Pancreas (tissue), 10 donors: ENCODE measurements at regions not wholly inside any gene's neighbourhood (a gene's known extent, or its start where the extent isn't known, plus 50 kb on each side); places are given as distances from the start of the nearest gene placed in this dataset.

Experiments
- ATAC-seq, 4 donors: fragments of 200-7000 bp; cut with Tn5 transposase; one replicate each; pipeline versions ENCODE4 v1.8.0 to v1.9.1; 2020; ENCODE audit warnings: mild to moderate bottlenecking in 4 of 4, moderate library complexity in 4 of 4
- DNase-seq, 6 donors: peaks; one replicate each; pipeline ENCODE4 v3.0.0-alpha.2; 2020
- FAIRE-seq: peaks from 2 replicates; lab custom pipeline; 2012; peaks lifted over from hg19 to GRCh38; lab: Jason Lieb, UNC
- H3K27ac ChIP-seq, 4 donors: fragments of 200-600 bp; sonication (generic); 1 replicate in 3 of 4; 2 replicates in 1 of 4; pipeline versions ENCODE4 v1.5.0 to v1.8.0; 2020
- H3K27me3 ChIP-seq, 4 donors: fragments of 200-600 bp; one replicate each; pipeline ENCODE4 v1.8.0; 2021
- H3K36me3 ChIP-seq, 3 donors: fragments of 200-600 bp; sonication (generic) in 1 of 3; one replicate each; pipeline versions ENCODE4 v1.5.0 to v1.8.0; 2020 to 2021
- H3K4me1 ChIP-seq, 3 donors: fragments of 200-600 bp; one replicate each; pipeline ENCODE4 v1.8.0; 2021
- H3K4me3 ChIP-seq, 4 donors: fragments of 200-600 bp; sonication (generic) in 2 of 4; one replicate each; pipeline versions ENCODE4 v1.5.0 to v1.8.0; 2020 to 2021
- H3K9me3 ChIP-seq, 4 donors: fragments of 200-600 bp; one replicate each; pipeline ENCODE4 v1.8.0; 2021
- CTCF ChIP-seq, 4 donors: fragments of 200-600 bp; sonication (generic) in 3 of 4; IDR thresholded peaks; one replicate each; pipeline versions ENCODE4 v1.5.0 to v1.8.0; 2021; ENCODE audit warnings: antibody characterized with exemption in 4 of 4
- WGBS, 2 donors: extraction: QIAGEN DNeasy Blood & Tissue Kit; methylation state at CpG; one replicate each; pipeline ENCODE4 v1.1.7; 2013; 5-methylcytosine and 5-hydroxymethylcytosine counted together
- intact Hi-C, 3 donors: fragments of 100-400 bp; cut with DNase I; formaldehyde crosslinking; loops; one replicate each; pipeline versions ENCODE4 v1.11.1 to v1.14.2; 2022
- donor health status: healthy with polysubstance abuse.
- donor health status: DM: no; HTN: no; CAD: no; lungs with moderate emphysema.
- donor health status: DM: no; HTN: no; CAD: no.
- donor health status: control.
- donor health status: control.
- donor health status: Bipolar disorder and iron deficiency.
- donor health status: DM: yes; HTN: yes; CAD: no.
- donor health status: DM: no; HTN: no; CAD: no.
- donor health status: DM: no; HTN: no; CAD: no.
- donor health status: DM: yes; HTN: yes; CAD: no.

DNA sequence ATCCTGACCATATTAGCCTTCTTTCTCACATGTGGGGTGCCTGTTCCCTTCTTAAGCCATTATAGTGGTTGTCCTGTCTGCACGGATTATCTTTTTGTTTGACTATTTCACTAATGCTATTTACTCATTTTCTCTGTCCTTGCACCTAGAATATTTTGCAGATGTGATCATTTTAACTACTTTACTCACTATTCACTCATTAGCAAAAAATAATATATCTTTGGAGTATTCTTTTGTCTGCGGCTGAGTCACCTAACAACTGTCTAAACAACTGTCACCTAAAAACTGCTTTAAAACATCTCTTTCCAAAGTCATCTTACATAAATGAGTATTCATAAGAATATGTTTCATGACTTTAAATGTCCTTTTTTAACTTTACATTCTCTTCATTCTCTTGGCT lies 87.4 kb downstream of the KCNJ2 start:
- DNase-seq: no peak
- intact Hi-C loops: no loop called here
- TF ChIP-seq CTCF (IDR thresholded peaks at IDR 0.05): no peak
- H3K27me3 ChIP-seq: peaks cover 0 to 6% (median 0%) of the 10 kb centered on the region in 4 donors
- WGBS, 2 donors: 70 to 76% methylated on average over 2 of the region's 2 CpGs
- FAIRE-seq: no peak
- no peak overlapping the region for H3K4me3 ChIP-seq
- no peaks in the 10 kb centered on the region for H3K36me3 ChIP-seq
- no peak overlapping the region for H3K27ac ChIP-seq
- ATAC-seq: no peak
- H3K9me3 ChIP-seq: no peaks in the 10 kb centered on the region
- no peaks in the 10 kb centered on the region for H3K4me1 ChIP-seq

GRCh38 chr17:70258465-70258864 lies 89.1 kb downstream of the KCNJ2 start:
- DNase-seq (no peak), ATAC-seq (no peak), FAIRE-seq (peak; percentile 84)
- intact Hi-C loops: no loop called here
- TF ChIP-seq CTCF (IDR thresholded peaks at IDR 0.05): no peak
- Histone ChIP-seq H3K4me1 (no peaks in the 10 kb centered on the region), H3K9me3 (no peaks in the 10 kb centered on the region), H3K27ac (no peak overlapping the region), H3K4me3 (no peak overlapping the region), H3K36me3 (no peaks in the 10 kb centered on the region), H3K27me3 (peaks cover 0 to 6% (median 0%) of the 10 kb centered on the region in 4 donors)

DNA sequence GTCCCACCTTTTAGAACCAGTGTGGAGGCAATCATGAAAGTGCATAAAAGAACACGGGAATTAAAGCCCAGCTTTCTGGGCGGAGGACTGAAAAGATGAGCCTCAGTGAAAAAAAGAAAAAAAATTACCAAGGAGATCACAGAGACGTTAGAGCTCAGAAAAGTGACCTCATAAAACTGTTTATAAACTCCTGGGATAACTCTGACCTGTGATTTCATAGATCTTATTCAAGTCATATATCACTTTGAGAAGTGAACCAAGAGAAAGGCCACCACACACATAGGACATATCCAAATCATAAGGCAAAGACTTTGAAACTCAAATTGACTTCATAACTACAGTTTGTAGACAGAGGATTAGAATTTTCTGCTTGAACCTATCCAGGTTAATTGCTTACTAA lies 90.1 kb downstream of the KCNJ2 start:
- 71 to 72% methylated on average over 3 of the region's 3 CpGs for WGBS, 2 donors
- TF ChIP-seq CTCF (IDR thresholded peaks at IDR 0.05): no peak
- ATAC-seq (no peak), DNase-seq (no peak), FAIRE-seq (no peak)
- intact Hi-C loops: no loop called here
- Histone ChIP-seq H3K27ac (no peak overlapping the region), H3K36me3 (no peaks in the 10 kb centered on the region), H3K27me3 (peaks cover 0 to 6% (median 0%) of the 10 kb centered on the region in 4 donors), H3K9me3 (no peaks in the 10 kb centered on the region), H3K4me3 (no peak overlapping the region), H3K4me1 (no peaks in the 10 kb centered on the region)

- WGBS, 2 donors: 70 to 92% methylated on average over 3 of the region's 3 CpGs
- FAIRE-seq: no peak
Measured at GRCh38 chr17:70261170-70261569, 91.8 kb downstream of the KCNJ2 start.

DNA sequence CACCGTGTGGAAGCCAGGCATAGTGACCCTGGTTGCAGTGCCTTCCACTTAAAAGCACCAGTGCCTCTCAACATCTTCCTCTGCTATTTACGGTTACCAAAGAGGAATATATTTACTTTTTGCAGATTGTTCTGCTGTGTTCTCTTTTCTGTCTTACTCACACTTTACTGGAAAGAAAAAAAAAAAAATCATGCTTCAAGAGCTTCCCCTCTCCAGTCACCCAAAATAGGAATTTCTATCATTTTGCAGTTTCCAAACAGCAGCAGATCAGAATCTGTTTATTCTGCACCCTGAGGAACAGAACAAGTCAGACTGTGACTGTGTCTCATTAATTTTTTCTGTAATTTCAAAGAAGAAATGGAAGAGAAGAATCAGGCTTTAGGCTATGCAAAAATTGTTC lies 96.1 kb downstream of the KCNJ2 start:
- H3K4me1 ChIP-seq: no peaks in the 10 kb centered on the region
- no peaks in the 10 kb centered on the region for H3K27me3 ChIP-seq
- no peak for TF ChIP-seq CTCF (IDR thresholded peaks at IDR 0.05)
- no peak overlapping the region for H3K27ac ChIP-seq
- ATAC-seq: peak in 2 of 4 donors; percentile 30 to 46
- no peak for FAIRE-seq
- no peak for DNase-seq
- 47 to 57% methylated on average over 2 of the region's 2 CpGs for WGBS, 2 donors
- no peaks in the 10 kb centered on the region for H3K9me3 ChIP-seq
- H3K36me3 ChIP-seq: no peaks in the 10 kb centered on the region
- H3K4me3 ChIP-seq: no peak overlapping the region
- intact Hi-C loops: no loop called here

More at GRCh38 chr17:70261170-70261569, 91.8 kb downstream of the KCNJ2 start:
- Histone ChIP-seq H3K27ac (no peak overlapping the region), H3K4me3 (no peak overlapping the region), H3K27me3 (peaks cover 0 to 6% (median 0%) of the 10 kb centered on the region in 4 donors), H3K4me1 (no peaks in the 10 kb centered on the region), H3K9me3 (no peaks in the 10 kb centered on the region), H3K36me3 (no peaks in the 10 kb centered on the region)
- DNase-seq (no peak), ATAC-seq (no peak)
- intact Hi-C loops: no loop called here
- no peak for TF ChIP-seq CTCF (IDR thresholded peaks at IDR 0.05)
